ENCODE measurements at regions not wholly inside any gene's neighbourhood (a gene's known extent, or its start where the extent isn't known, plus 50 kb on each side); places are given as distances from the start of the nearest gene placed in this dataset.
A peak's percentile ranks its signal among the peaks of the same experiment; 100 is the strongest.

- no peak overlapping the region for H3K4me2 ChIP-seq
- Mint-ChIP-seq H3K27me3 (ENCODE audit: insufficient read depth, low read depth) (peaks cover 3% of the 10 kb centered on the region), H3K36me3 (no peaks in the 10 kb centered on the region), H3K4me3 (no peak overlapping the region), H3K4me1 (no peaks in the 10 kb centered on the region), H3K27ac (no peak overlapping the region), H3K9me3 (no peaks in the 10 kb centered on the region)
- H3K27ac ChIP-seq: no peak overlapping the region
- DNase-seq (ENCODE audit: low spot score): no peak
- H3K27me3 ChIP-seq: no peaks in the 10 kb centered on the region
- no peaks in the 10 kb centered on the region for H3K79me2 ChIP-seq (ENCODE audit: low read depth)
- H3F3A ChIP-seq (ENCODE audit: low read depth): no peaks in the 10 kb centered on the region
- no peak overlapping the region for H3K9ac ChIP-seq
- no peak for TF ChIP-seq EZH2 (IDR thresholded peaks at IDR 0.05)
- TF ChIP-seq CTCF (IDR thresholded peaks at IDR 0.05): no peak
- no peak for TF ChIP-seq EZH2phosphoT487 (IDR thresholded peaks at IDR 0.05)
- H3K4me1 ChIP-seq: no peaks in the 10 kb centered on the region
- H3K9me3 ChIP-seq (ENCODE audit: low read depth): no peaks in the 10 kb centered on the region
- no peak overlapping the region for H2AFZ ChIP-seq (replicated peaks)
- no peak overlapping the region for H3K4me3 ChIP-seq
- H4K20me1 ChIP-seq (ENCODE audit: low read depth): no peaks in the 10 kb centered on the region
- no peaks in the 10 kb centered on the region for H3K36me3 ChIP-seq
Observed at GRCh38 chr6:19986691-19987438, 149.7 kb downstream of the ID4 start.

DNA sequence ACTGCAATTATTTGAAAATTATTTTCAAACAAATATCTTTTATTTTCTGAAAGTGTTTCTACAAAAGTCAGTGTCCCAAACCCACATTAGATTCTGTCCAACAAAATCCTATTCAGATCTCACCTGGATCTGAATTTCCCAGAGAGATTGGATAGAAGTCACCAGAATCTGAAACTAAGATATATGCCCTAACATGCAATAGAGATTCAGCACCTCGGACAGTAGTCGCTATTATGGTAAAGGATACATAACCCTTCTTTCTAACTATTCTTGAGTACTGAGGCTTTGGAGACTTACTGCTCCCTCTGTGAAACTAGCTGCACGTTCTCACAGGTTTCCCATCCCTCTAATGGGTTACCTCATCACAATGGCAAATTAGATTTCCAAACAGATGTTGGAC lies 151.4 kb downstream of the ID4 start:
- no peaks in the 10 kb centered on the region for H3K4me1 ChIP-seq
- no peak overlapping the region for H3K9ac ChIP-seq
- H4K20me1 ChIP-seq (ENCODE audit: low read depth): no peaks in the 10 kb centered on the region
- no peak overlapping the region for H3K4me2 ChIP-seq
- Mint-ChIP-seq H3K4me1 (no peaks in the 10 kb centered on the region), H3K4me3 (no peak overlapping the region), H3K27ac (no peak overlapping the region), H3K9me3 (no peaks in the 10 kb centered on the region), H3K36me3 (no peaks in the 10 kb centered on the region), H3K27me3 (ENCODE audit: insufficient read depth, low read depth) (peaks cover 6% of the 10 kb centered on the region)
- no peaks in the 10 kb centered on the region for H3K27me3 ChIP-seq
- no peaks in the 10 kb centered on the region for H3K36me3 ChIP-seq
- H3F3A ChIP-seq (ENCODE audit: low read depth): no peaks in the 10 kb centered on the region
- DNase-seq (ENCODE audit: low spot score): peak; percentile 68
- no peak overlapping the region for H2AFZ ChIP-seq (replicated peaks)
- no peaks in the 10 kb centered on the region for H3K9me3 ChIP-seq (ENCODE audit: low read depth)
- no peak overlapping the region for H3K27ac ChIP-seq
- TF ChIP-seq EZH2 (IDR thresholded peaks at IDR 0.05) (no peak), EZH2phosphoT487 (IDR thresholded peaks at IDR 0.05) (no peak), CTCF (IDR thresholded peaks at IDR 0.05) (no peak)
- H3K4me3 ChIP-seq: no peak overlapping the region
- no peaks in the 10 kb centered on the region for H3K79me2 ChIP-seq (ENCODE audit: low read depth)

DNA sequence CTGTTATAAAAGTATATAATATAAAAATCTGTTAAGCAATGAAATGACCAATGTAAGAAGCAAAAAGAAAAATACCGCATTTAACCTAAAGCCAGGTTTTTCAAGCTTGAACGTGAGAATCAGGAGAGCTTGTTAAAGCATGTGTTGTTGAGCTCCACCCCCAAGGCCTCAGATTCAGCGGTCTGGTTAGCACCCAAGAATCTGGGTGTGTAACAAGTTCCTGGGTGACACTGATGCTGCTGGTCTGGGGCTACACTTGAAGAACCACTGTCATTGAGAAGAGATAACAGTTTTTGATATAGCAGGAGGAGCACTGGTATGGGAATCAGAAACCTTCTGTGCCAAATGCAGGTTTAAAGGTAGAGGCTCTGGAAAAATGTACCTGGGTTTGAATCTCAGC lies 154.0 kb downstream of the ID4 start:
- H2AFZ ChIP-seq (replicated peaks): no peak overlapping the region
- no peaks in the 10 kb centered on the region for H3K27me3 ChIP-seq
- TF ChIP-seq EZH2phosphoT487 (IDR thresholded peaks at IDR 0.05): no peak
- no peak for TF ChIP-seq CTCF (IDR thresholded peaks at IDR 0.05)
- no peak for TF ChIP-seq EZH2 (IDR thresholded peaks at IDR 0.05)
- no peak overlapping the region for H3K4me3 ChIP-seq
- no peaks in the 10 kb centered on the region for H3K79me2 ChIP-seq (ENCODE audit: low read depth)
- H3K9me3 ChIP-seq (ENCODE audit: low read depth): no peaks in the 10 kb centered on the region
- peaks cover 8% of the 10 kb centered on the region for H3K4me1 ChIP-seq
- H4K20me1 ChIP-seq (ENCODE audit: low read depth): no peaks in the 10 kb centered on the region
- H3K27ac ChIP-seq: no peak overlapping the region
- no peak overlapping the region for H3K4me2 ChIP-seq
- no peak overlapping the region for H3K9ac ChIP-seq
- no peaks in the 10 kb centered on the region for H3K36me3 ChIP-seq
- peaks cover 6% of the 10 kb centered on the region for H3F3A ChIP-seq (ENCODE audit: low read depth)
- DNase-seq (ENCODE audit: low spot score): no peak
- H3K27me3 Mint-ChIP-seq (ENCODE audit: insufficient read depth, low read depth): peaks cover 6% of the 10 kb centered on the region
- peaks cover 4% of the 10 kb centered on the region for H3K4me1 Mint-ChIP-seq
- H3K4me3 Mint-ChIP-seq: no peak overlapping the region
- no peaks in the 10 kb centered on the region for H3K36me3 Mint-ChIP-seq
- no peaks in the 10 kb centered on the region for H3K9me3 Mint-ChIP-seq
- no peak overlapping the region for H3K27ac Mint-ChIP-seq
